HG02943 (cell line): ENCODE measurements at regions not wholly inside any gene's neighbourhood (a gene's known extent, or its start where the extent isn't known, plus 50 kb on each side); places are given as distances from the start of the nearest gene placed in this dataset.

ENCODE experiments used
- ATAC-seq: cut with Tn5 transposase; IDR thresholded peaks from one replicate; pipeline ENCODE4 v1.9.1; 2021; ENCODE audit warnings: mild to moderate bottlenecking, low read depth, moderate library complexity; ENCODE audit not compliant: unreplicated experiment

- ATAC-seq: no peak
Measured at GRCh38 chr4:152236519-152237056, 299.3 kb downstream of the FBXW7 start.

- no peak for ATAC-seq
Measured at GRCh38 chr4:152235718-152236117, 300.2 kb downstream of the FBXW7 start.

- ATAC-seq: no peak
Measured at GRCh38 chr4:152234571-152234970, 301.3 kb downstream of the FBXW7 start.

- ATAC-seq: no peak
Measured at GRCh38 chr4:152232271-152232670, 303.6 kb downstream of the FBXW7 start.

GRCh38 chr4:152229782-152230289, 306.1 kb downstream of the FBXW7 start:
- ATAC-seq: no peak

- ATAC-seq: no peak
Measured at GRCh38 chr4:152225680-152226079, 310.2 kb downstream of the FBXW7 start.

GRCh38 chr4:152224721-152225420, 311.0 kb downstream of the FBXW7 start:
- ATAC-seq: no peak

- ATAC-seq: no peak
Measured at GRCh38 chr4:152224223-152224622, 311.7 kb downstream of the FBXW7 start.

- no peak for ATAC-seq
Measured at GRCh38 chr4:152223600-152223999, 312.3 kb downstream of the FBXW7 start.

GRCh38 chr4:152221816-152222516, 313.9 kb downstream of the FBXW7 start:
- no peak for ATAC-seq

- no peak for ATAC-seq
Measured at GRCh38 chr4:152220201-152220666, 315.7 kb downstream of the FBXW7 start.

- ATAC-seq: no peak
Measured at GRCh38 chr4:152218576-152218975, 317.3 kb downstream of the FBXW7 start.

- no peak for ATAC-seq
Measured at GRCh38 chr4:152217896-152218295, 318.0 kb downstream of the FBXW7 start.

GRCh38 chr4:152211936-152212653, 323.8 kb downstream of the FBXW7 start:
- no peak for ATAC-seq

GRCh38 chr4:152209772-152210493, 326.0 kb downstream of the FBXW7 start:
- ATAC-seq: peak; percentile 87

- no peak for ATAC-seq
Measured at GRCh38 chr4:152207378-152207720, 328.5 kb downstream of the FBXW7 start.

- ATAC-seq: no peak
Measured at GRCh38 chr4:152206646-152207377, 329.1 kb downstream of the FBXW7 start.

- no peak for ATAC-seq
Measured at GRCh38 chr4:152206185-152206584, 329.7 kb downstream of the FBXW7 start.

- ATAC-seq: no peak
Measured at GRCh38 chr4:152202415-152202814, 333.5 kb downstream of the FBXW7 start.
